HUES48 (cell line): ENCODE measurements at regions not wholly inside any gene's neighbourhood (a gene's known extent, or its start where the extent isn't known, plus 50 kb on each side); places are given as distances from the start of the nearest gene placed in this dataset.

ENCODE experiments used
- H3K27ac ChIP-seq: one replicate; pipeline ENCODE4 v1.7.0; 2013; ENCODE audit warnings: low read depth, low read length, inconsistent platforms
- H3K27me3 ChIP-seq: 2 replicates; pipeline ENCODE4 v1.6.1; 2013; ENCODE audit warnings: mild to moderate bottlenecking, low read length; ENCODE audit not compliant: control insufficient read depth, insufficient read depth
- H3K36me3 ChIP-seq: 2 replicates; pipeline ENCODE4 v1.6.1; 2013; ENCODE audit warnings: low read length; ENCODE audit not compliant: control insufficient read depth, insufficient read depth
- H3K4me1 ChIP-seq: 2 replicates; pipeline ENCODE4 v1.6.1; 2013; ENCODE audit warnings: mild to moderate bottlenecking, low read length; ENCODE audit not compliant: control insufficient read depth, insufficient read depth
- H3K4me3 ChIP-seq: 2 replicates; pipeline ENCODE4 v1.5.1; 2013; ENCODE audit warnings: mild to moderate bottlenecking, low read depth, low read length
- H3K9ac ChIP-seq: 2 replicates; pipeline ENCODE4 v1.6.1; 2013; ENCODE audit warnings: mild to moderate bottlenecking, low read depth, low read length, moderate library complexity
- H3K9me3 ChIP-seq: 2 replicates; pipeline ENCODE4 v1.6.1; 2013; ENCODE audit warnings: low read length; ENCODE audit not compliant: control insufficient read depth, insufficient read depth

DNA sequence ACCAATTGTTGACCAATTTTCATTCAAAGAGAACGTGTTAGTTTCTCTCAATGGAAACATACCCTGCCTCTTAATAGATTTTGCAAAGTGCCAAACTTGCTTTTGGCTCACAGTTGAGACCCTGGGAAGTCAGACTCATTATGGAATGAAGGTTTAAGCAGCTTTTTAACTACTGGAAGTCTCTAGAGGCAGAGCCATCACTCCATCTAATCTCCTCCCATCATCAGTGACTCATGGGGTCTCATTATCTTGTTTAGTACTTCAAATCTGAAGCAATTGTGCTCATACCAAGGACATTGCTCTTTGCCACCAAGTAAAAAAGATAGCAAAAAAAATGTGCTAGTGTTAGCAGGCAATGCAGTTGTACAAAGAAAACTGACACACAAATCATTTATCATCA lies 537.1 kb upstream of the LRRC4C start:
- Histone ChIP-seq H3K27me3 (no peaks in the 10 kb centered on the region), H3K36me3 (no peaks in the 10 kb centered on the region), H3K9me3 (no peaks in the 10 kb centered on the region), H3K27ac (no peak overlapping the region), H3K4me1 (no peaks in the 10 kb centered on the region), H3K4me3 (no peak overlapping the region), H3K9ac (no peak overlapping the region)

DNA sequence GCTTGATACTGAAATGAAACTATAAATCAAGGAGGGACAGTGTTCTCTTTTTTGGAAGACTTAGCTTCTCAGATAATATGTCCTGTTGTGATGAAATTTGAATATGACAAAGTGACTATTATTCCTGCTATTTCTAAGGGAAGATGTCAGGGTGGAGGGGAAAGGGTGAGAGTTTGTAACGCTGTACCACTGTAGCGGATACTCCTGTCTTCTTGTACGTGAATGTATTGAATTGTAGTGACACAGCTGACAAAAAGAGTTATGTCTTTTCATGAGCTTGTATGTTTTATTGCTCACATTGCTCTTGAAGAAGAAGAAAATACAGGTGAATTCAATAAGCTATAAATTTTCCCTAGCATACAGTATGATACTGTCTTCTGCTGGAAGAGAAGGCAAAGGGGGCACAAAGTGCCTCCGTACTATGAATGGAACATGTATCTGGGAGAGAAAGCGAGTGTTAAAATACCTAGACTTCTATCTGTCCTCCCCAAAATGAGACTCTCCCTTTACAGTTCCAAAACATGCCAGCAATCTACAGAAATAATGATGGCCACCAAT lies 538.5 kb upstream of the LRRC4C start:
- Histone ChIP-seq H3K27me3 (no peaks in the 10 kb centered on the region), H3K4me3 (no peak overlapping the region), H3K4me1 (no peaks in the 10 kb centered on the region), H3K36me3 (no peaks in the 10 kb centered on the region), H3K27ac (no peak overlapping the region), H3K9me3 (no peaks in the 10 kb centered on the region), H3K9ac (no peak overlapping the region)

DNA sequence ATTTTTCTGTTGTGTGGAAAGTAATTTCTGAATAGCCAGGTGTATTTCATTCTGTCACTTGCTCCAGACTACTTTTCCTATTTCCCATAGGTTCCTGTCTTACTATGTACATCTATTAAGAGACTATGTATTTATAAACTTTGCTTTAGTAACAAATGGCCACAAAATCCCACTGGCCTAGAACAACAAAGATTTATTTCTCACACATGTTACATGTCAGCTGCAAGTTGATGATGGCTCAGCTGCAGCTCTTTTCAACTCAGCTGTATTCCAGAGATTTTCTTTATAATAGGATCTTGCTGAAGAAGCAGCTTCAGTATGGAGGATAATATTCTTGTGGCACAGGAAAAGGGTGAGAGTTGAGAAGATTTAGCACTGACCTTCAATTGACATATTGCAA lies 539.6 kb upstream of the LRRC4C start:
- Histone ChIP-seq H3K36me3 (no peaks in the 10 kb centered on the region), H3K4me3 (no peak overlapping the region), H3K4me1 (no peaks in the 10 kb centered on the region), H3K9me3 (no peaks in the 10 kb centered on the region), H3K27me3 (no peaks in the 10 kb centered on the region), H3K9ac (no peak overlapping the region), H3K27ac (no peak overlapping the region)

DNA sequence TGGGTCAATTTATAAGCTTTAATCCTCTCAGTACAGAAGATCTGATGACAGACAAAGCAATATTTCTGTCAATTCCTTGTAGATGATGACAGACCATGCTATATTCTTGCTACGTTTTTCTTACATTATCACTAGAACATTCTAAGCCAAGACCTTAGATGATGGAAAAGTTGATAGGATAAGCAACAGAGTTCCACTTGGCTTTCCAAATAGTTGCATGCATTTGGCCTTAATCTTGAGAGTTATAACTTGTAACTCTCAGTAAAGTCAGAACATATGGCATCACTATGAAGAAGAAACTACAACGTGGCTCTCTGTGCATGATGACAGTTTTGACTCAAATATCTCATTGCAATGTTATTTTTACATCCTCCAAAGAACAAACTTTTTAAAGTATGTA lies 544.3 kb upstream of the LRRC4C start:
- H3K9me3 ChIP-seq = no peaks in the 10 kb centered on the region
- no peak overlapping the region for H3K27ac ChIP-seq
- H3K9ac ChIP-seq = no peak overlapping the region
- no peak overlapping the region for H3K4me3 ChIP-seq
- no peaks in the 10 kb centered on the region for H3K27me3 ChIP-seq
- no peaks in the 10 kb centered on the region for H3K4me1 ChIP-seq
- H3K36me3 ChIP-seq = no peaks in the 10 kb centered on the region

DNA sequence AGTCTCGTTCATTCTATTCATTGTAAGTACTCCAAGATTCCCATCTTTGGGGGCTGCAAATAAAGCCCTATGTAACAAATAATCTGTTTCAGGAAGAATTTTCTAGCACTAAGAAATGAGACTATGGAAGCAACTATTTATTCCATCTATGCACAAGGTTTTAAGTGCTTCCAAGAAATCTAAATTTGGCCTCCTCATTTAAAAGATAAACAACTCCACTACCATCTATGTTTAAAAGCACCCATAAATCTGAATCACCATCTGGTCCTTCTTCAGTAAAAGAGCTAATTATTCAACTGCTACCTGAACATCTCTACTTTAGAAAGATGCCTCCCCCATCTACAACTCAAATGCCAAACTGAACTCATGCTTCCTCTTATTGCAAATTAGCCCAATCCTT lies 547.3 kb upstream of the LRRC4C start:
- Histone ChIP-seq H3K9ac (no peak overlapping the region), H3K36me3 (no peaks in the 10 kb centered on the region), H3K9me3 (no peaks in the 10 kb centered on the region), H3K27ac (no peak overlapping the region), H3K4me1 (no peaks in the 10 kb centered on the region), H3K27me3 (no peaks in the 10 kb centered on the region), H3K4me3 (no peak overlapping the region)

DNA sequence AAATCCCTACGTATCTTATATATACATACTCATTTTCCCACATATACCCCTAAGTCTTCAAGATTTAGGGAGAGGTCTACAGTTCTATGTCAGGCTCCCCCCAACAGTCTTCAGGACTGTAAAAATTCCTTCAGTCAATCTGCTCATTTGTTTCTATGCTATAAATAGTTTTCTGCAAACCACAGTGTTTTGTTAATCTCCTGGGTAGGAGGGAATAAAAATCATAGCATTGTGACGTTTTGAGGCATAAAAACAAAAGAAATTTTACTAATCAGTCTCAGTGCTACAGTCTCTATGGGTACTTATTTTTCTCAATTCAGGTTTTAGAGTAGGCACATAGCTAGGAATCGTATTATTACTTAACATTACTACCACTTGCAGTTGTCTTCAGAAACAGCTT lies 552.8 kb upstream of the LRRC4C start:
- no peaks in the 10 kb centered on the region for H3K4me1 ChIP-seq
- no peaks in the 10 kb centered on the region for H3K9me3 ChIP-seq
- H3K9ac ChIP-seq = no peak overlapping the region
- no peaks in the 10 kb centered on the region for H3K27me3 ChIP-seq
- H3K4me3 ChIP-seq = no peak overlapping the region
- no peak overlapping the region for H3K27ac ChIP-seq
- no peaks in the 10 kb centered on the region for H3K36me3 ChIP-seq

DNA sequence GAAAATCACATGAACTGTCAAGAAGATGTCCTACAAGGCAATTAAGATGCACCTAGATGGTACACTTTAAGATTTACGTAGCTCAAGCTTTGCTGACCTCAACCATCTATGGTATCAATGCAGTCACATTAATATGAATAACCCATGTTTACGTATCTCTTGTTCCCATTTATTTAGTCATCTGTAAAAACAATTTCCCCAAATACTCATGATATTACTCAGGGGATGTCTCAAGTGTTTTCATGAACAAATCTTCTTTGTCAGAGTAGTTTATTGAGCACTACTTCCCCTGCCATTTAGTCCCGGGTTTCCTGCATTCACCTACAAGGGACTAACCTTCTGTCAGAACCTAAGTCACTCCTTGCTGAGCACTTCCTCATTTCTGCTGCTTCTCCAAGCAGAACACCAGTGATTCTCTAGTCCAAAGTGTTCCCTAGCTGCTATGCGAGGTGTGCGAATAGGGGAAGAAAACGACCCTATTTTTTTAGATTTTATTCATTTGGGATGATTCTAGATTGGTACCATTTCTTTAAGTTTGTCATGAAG lies 554.3 kb upstream of the LRRC4C start:
- H3K9ac ChIP-seq = no peak overlapping the region
- H3K36me3 ChIP-seq = no peaks in the 10 kb centered on the region
- no peaks in the 10 kb centered on the region for H3K27me3 ChIP-seq
- H3K9me3 ChIP-seq = no peaks in the 10 kb centered on the region
- no peak overlapping the region for H3K4me3 ChIP-seq
- no peaks in the 10 kb centered on the region for H3K4me1 ChIP-seq
- no peak overlapping the region for H3K27ac ChIP-seq

DNA sequence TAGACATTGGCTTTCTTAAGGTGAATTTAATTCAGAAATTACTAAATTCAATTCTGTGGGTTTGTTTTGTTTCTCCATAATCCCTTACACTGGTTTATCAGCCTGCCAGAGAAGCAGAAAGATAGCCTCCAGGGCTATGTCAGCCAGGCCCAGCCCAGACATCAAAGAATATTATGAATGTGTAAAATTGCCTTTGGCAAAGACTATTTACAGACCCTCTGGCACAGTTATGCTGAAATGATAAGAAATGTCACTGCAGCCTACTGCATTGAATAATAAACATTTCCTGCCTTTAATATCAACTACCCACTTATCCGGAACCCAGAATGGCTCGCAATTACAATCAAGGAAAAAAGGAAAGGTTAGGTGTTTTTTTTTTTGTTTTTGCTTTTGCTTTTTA lies 562.5 kb upstream of the LRRC4C start:
- no peaks in the 10 kb centered on the region for H3K36me3 ChIP-seq
- no peak overlapping the region for H3K4me3 ChIP-seq
- H3K9ac ChIP-seq = no peak overlapping the region
- H3K27ac ChIP-seq = no peak overlapping the region
- no peaks in the 10 kb centered on the region for H3K9me3 ChIP-seq
- H3K4me1 ChIP-seq = no peaks in the 10 kb centered on the region
- H3K27me3 ChIP-seq = no peaks in the 10 kb centered on the region

DNA sequence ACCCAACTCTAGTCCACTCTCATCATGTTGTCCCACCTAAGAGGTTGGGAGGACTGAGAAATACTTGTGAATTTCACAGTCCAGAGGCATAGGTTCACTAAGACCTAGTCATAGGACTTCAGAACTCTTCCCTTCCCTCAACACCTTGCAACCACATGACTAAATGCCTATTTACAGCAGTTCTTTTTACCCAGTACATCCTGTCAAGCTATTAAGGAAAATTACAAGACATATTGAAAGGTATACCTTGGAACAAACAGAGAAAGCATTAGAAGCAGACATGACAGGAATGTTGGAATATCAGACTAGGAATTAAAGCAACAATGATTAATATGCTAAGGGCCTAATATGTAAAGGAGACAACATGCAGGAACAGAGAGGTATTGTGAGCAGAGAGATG lies 563.8 kb upstream of the LRRC4C start:
- H3K4me3 ChIP-seq = no peak overlapping the region
- H3K4me1 ChIP-seq = no peaks in the 10 kb centered on the region
- H3K36me3 ChIP-seq = no peaks in the 10 kb centered on the region
- H3K27ac ChIP-seq = no peak overlapping the region
- no peak overlapping the region for H3K9ac ChIP-seq
- H3K27me3 ChIP-seq = no peaks in the 10 kb centered on the region
- peaks cover 3% of the 10 kb centered on the region; the same call in 1 of the 2 replicates for H3K9me3 ChIP-seq

DNA sequence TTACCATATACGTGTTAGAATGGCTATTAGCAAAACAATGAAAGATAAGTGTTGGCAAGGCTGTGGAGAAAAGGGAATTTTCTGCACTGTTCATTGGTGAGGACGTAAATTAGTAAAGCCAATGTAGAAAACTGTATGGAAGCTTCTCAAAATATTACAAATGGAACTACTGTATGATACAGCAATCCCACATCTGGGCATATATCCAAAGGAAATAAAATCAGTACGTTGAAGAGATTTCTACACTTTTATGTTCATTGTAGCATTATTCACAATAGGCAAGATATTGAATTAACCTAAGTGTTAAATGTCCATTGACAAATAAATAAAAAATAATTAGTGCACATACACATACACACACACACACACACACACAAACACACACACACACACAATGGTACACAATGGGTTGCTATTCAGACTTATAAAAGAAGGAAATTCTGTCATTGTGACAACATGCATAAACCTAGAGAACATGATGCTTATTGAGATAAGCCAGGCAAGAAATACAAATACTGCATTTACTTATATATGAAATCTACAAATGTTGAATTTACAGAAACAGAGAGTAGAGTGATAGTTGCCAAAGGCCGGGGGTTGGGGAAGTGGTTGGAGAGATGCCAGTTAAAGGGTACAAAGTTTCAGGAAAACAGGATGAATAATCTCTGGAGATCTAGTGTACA lies 565.8 kb upstream of the LRRC4C start:
- Histone ChIP-seq H3K9me3 (peaks cover 3% of the 10 kb centered on the region; the same call in 1 of the 2 replicates), H3K36me3 (no peaks in the 10 kb centered on the region)

DNA sequence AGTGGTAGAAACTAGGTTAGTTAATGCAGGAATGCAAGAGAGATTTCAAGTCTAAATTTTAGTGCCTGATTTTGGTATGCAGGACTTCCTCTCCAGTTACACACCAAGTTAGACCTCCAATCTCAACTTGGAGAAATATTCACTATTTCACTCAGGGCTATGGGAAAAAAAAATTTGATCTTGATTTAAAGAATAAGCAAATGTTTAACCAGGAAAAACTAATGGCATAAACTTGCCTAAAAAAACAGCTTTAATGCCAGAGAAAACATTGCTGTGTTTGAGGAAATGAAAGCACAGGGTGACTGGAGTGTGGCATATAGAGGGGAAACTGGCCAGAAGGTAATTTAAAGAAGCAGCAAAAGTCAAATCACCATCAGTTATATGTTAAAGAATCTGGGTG lies 575.4 kb upstream of the LRRC4C start:
- no peak overlapping the region for H3K4me3 ChIP-seq

More for the DNA sequence above, 565.8 kb upstream of the LRRC4C start:
- Histone ChIP-seq H3K4me1 (no peaks in the 10 kb centered on the region), H3K27ac (no peak overlapping the region), H3K9ac (no peak overlapping the region), H3K27me3 (no peaks in the 10 kb centered on the region), H3K4me3 (no peak overlapping the region)

More for the DNA sequence above, 575.4 kb upstream of the LRRC4C start:
- Histone ChIP-seq H3K9me3 (no peaks in the 10 kb centered on the region), H3K27ac (no peak overlapping the region), H3K27me3 (no peaks in the 10 kb centered on the region), H3K9ac (no peak overlapping the region), H3K4me1 (no peaks in the 10 kb centered on the region), H3K36me3 (no peaks in the 10 kb centered on the region)
